DMS53 (cell line): ENCODE measurements at regions not wholly inside any gene's neighbourhood (a gene's known extent, or its start where the extent isn't known, plus 50 kb on each side); places are given as distances from the start of the nearest gene placed in this dataset.
A peak's percentile ranks its signal among the peaks of the same experiment; 100 is the strongest.

ENCODE experiments used
- DNase-seq: peaks from one replicate; lab custom pipeline; 2025; lab: John Stamatoyannopoulos, UW

GRCh38 chr6:26197636-26197932, 110.4 kb downstream of the HFE start:
- DNase-seq: no peak

- DNase-seq: peak; percentile 76
Measured at GRCh38 chr6:26197933-26198721, 110.9 kb downstream of the HFE start.

- DNase-seq: no peak
Measured at GRCh38 chr6:26198722-26199056, 111.5 kb downstream of the HFE start.

GRCh38 chr6:26199057-26199772, 112.0 kb downstream of the HFE start:
- peak; percentile 96 for DNase-seq

DNA sequence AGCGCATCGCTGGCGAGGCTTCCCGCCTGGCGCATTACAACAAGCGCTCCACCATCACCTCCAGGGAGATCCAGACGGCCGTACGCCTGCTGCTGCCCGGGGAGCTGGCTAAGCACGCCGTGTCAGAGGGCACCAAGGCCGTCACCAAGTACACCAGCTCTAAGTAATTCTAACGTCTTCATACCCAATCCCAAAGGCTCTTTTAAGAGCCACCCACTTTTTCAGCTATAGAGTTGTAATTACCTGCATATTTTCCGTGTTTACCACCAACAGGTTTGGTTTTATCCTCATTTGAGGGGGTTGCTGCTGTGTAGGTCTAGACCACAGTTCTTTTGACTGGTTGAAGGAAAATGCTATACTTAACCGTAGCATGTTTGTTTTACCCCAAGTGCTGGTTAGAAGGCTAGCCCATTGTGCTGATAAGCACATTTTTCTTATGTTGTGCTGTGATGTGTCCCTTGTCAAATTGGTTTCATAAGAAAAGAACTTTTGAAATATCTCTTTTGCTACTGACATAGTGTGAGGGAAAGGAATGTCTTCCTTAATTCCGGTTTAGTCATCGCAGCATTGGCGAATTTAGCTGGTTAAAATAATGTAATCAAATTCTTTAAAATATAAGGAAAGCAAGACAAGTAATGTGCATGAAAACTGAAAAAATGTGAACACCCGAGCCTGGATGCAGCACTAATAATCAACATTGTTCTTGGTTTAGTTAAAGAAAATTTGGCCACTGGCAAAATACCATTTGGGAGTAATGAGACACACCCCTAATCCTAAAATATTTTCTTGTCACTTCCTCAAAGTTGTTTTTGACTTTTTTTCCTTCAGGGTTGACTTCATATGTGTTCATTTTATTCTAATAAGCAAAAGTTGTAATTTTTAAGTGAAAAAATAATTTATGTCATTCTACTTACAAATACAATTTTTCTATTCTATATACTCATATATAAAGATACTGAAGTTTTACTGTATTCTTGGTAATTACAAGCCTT, 112.8 kb downstream of the HFE start:
- DNase-seq: peak; percentile 75

GRCh38 chr6:26200918-26201721, 113.9 kb downstream of the HFE start:
- DNase-seq: no peak

DNA sequence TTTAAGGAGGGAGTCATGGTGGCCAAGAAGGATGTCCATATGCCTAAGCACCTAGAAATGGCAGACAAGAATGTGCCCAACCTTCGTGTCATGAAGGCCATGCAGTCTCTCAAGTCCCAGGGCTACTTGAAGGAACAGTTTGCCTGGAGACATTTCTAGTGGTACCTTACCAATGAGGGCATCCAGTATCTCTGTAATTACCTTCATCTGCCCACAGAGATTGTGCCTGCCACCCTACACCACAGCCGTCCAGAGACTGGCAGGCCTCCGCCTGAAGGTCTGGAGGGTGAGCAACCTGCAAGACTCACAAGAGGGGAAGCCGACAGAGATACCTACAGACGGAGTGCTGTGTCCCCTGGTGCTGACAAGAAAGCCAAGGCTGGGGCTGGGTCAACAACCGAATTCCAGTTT, 115.0 kb downstream of the HFE start:
- DNase-seq: no peak

DNA sequence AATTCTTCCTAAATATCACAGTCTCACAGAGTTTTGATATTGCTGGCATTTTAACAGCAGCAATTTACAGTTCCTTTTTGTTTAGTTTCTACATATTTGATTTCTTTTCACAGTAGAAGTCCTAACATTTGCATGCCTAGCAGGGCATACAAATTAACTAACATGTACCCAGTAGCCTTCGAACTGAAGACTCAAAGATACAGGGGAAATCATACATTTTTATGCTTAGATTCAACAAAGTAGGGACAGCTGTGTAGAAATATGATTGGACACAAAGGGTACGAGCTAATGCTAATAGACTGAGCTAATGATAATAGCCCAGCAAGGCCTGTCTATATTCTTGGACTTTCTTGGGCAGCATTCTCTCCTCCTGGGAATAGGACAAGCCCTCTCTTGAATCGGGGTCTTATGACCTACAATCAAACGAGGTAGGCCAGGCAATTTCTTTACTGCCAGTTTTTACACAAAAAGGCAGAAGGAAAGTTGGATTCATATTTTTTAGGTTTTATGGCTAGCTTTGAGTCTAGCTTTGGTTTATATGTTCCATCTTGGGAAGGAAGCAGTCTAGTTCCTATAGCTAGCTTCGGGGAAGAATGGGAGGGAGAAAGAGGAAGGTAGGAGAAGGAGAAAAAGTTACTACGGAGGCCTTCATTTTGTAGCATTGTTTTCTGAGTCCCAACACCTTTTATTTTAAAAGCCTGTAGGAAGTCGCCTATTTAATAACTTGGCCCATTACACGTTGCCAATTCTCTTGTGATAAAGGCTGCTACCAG, 115.8 kb downstream of the HFE start:
- no peak for DNase-seq

GRCh38 chr6:26204332-26205160, 117.3 kb downstream of the HFE start:
- peak; percentile 99 for DNase-seq

GRCh38 chr6:26205161-26205624, 118.0 kb downstream of the HFE start:
- peak; percentile 94 for DNase-seq

DNA sequence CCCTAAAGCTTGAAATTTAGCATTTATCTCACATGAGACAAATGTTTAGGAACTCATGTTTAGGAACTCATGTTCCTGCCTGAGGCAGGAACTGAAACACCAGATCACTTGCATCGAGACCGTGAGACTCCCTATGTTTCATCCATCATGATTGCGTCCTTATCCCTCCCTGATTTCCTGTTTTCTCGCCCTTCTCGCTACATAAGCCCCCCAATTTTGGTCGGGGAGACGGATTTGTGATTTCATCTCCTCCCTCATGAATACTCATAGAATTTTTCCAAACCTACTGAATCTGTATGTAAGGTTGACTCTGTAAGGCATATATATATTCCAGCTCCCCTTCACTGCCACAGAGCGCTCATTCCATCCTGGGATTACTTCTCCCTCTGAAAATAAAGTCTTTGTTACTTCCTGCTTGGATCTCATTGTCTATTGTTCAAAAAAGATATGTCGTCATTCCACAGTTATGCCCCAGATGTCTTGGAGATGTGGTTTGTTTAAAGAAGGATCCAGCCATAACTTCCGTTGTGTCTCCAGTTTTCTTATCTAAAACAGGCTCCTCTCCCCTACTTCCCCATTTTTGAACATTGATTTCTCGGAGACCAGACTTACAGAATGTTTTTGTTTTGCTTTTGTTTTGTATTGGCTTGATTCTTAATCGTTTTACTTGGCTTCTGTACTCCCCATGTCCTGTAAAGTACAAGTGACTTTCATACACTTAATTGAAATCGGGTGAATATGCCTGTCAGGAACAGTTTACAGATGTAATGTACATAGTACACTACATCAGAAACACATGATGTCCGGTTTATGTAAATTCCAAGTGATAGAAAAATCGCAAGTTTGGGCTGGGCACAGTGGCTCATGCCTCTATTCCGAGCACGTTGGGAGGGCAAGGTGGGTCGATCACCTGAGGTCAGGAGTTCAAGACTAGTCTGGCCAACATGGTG, 118.7 kb downstream of the HFE start:
- peak; percentile 82 for DNase-seq

DNA sequence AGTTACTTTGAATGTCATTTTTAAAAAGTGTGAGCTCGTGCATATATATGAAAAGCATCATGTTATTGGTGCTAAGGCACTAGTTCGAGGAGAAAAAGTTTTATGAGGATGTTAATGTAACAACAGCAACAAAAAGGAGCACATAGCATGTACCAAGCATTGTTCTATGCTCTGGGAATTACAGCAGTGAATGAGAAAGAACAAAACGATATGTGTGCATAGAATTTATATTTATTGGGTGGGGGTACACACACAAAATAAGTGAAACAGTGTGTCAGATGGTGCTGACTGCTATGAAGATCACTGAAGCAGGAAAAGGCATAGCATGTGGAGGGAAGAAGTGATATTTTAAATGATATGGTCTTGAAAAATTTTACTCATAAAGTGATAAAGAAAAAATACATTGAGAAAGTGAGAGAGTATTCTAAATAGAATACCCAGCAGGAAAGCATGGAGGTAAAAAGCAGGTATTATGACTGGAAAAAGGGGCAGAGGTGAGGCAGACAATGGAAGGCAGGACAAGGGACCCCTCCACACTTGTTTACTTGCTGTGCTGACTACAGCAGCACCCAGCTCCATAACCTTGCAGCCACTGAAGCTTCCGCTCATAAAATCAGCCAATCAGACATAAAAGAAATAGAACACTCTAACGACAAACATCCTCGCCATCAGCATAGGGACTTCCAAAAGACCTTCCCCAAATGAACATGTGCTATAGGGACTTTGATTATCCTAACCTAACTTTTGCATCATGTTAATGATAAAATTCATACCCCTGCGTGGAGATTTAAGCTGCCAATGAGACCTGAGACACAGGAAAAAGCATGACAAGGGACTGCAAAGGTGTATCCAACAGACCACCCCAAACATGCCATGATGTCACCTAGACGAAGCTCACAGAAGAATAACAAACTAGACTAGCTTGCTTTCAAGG, 119.9 kb downstream of the HFE start:
- DNase-seq: no peak

- peak; percentile 18 for DNase-seq
Measured at GRCh38 chr6:26211963-26212362, 124.7 kb downstream of the HFE start.

DNA sequence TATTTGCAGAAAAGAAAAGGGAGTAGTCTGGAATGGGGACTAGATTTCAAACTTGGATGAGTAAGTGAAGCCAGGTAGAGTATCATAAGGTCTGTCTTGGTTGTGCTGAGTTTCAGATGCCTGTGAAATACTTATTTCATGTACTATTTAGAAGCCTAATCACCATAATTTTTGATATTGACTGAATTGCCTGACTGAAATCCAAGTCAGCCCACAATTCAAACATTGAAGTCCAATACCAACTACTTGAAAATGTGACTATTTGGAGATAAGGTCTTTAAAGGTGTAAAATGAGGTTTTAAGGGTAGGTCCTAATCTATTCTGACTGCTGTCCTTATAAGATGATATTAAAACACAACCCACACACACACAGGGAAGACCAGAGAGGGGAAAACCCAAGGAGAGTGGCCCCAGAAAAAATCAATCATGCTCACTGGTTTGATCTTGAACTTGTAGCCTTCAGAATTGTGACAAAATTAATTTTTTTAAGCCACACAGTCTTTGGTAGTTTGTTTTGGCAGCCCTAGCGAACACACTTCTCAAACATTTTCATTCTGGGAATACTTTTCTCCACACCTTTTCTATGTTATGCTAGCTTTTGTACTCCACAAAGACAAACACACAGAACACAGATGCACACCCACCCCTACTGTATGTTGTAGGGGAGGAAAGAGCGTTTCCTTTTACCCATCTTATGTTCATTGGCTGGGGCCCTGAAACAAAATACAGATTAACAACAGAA, 126.3 kb downstream of the HFE start:
- no peak for DNase-seq

DNA sequence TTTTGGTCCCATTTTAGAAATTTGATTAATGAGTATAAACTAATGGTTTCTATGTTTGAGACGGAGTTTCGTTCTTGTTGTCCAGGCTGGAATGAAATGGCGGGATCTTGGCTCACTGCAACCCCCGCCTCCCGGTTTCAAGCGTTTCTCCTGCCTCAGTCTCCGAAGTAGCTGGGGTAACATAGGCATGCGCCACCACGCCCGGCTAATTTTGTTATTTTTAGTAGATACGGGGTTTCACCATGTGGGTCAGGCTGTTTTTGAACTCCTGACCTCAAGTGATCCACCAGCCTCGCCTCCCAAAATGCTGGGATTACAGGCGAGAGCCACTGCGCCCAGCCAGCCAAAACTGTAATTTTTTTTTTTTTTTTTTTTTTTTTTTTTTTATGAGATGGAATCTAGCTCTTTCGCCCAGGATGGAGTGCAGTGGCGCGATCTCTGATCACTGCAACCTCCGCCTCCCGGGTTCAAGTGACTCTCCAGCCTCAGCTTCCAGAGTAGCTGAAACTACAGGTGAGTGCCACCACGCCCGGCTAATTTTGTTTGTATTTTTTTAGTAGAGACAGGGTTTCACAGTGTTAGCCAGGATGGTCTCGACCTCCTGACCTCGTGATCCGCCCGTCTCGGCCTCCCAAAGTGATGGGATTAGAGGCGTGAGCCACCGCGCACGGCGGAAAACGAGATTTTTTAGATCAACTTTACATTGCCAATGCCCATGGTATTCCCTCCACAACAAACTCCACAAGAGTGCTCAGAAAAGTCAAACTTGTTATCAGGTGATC, 127.8 kb downstream of the HFE start:
- DNase-seq: peak; percentile 71
